ENCODE measurements at regions not wholly inside any gene's neighbourhood (a gene's known extent, or its start where the extent isn't known, plus 50 kb on each side); places are given as distances from the start of the nearest gene placed in this dataset.

- TF ChIP-seq, protein P1, sequence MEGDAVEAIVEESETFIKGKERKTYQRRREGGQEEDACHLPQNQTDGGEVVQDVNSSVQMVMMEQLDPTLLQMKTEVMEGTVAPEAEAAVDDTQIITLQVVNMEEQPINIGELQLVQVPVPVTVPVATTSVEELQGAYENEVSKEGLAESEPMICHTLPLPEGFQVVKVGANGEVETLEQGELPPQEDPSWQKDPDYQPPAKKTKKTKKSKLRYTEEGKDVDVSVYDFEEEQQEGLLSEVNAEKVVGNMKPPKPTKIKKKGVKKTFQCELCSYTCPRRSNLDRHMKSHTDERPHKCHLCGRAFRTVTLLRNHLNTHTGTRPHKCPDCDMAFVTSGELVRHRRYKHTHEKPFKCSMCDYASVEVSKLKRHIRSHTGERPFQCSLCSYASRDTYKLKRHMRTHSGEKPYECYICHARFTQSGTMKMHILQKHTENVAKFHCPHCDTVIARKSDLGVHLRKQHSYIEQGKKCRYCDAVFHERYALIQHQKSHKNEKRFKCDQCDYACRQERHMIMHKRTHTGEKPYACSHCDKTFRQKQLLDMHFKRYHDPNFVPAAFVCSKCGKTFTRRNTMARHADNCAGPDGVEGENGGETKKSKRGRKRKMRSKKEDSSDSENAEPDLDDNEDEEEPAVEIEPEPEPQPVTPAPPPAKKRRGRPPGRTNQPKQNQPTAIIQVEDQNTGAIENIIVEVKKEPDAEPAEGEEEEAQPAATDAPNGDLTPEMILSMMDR (conservative IDR thresholded peaks at IDR 0.05) = no peak
- no peak for TF ChIP-seq EZH2 (IDR thresholded peaks at IDR 0.05; ENCODE audit: low read depth)
These were observed 278.3 kb downstream of the UQCRFS1 start for GRCh38 chr19:28934631-28935030.

Data from PC-9 (cell line).